Thoracic aorta (tissue), 2 donors: ENCODE measurements at regions not wholly inside any gene's neighbourhood (a gene's known extent, or its start where the extent isn't known, plus 50 kb on each side); places are given as distances from the start of the nearest gene placed in this dataset.

Experiments
- ATAC-seq: fragments of 150-250 bp; one replicate; pipeline ENCODE4 v1.8.0; 2017; ENCODE audit warnings: low read depth; ENCODE audit not compliant: insufficient number of reproducible peaks, low FRiP score
- DNase-seq: peaks from one replicate; pipeline ENCODE4 v3.0.0-alpha.2; 2020; ENCODE audit warnings: low spot score
- H3K27ac ChIP-seq, 2 donors: fragments of 200-600 bp; sonication (generic); 1 replicate in 1 of 2; 2 replicates in 1 of 2; pipeline ENCODE4 v1.5.1; 2016; ENCODE audit warnings: mild to moderate bottlenecking in 2 of 2, moderate library complexity in 2 of 2
- H3K27me3 ChIP-seq: fragments of 200-600 bp; sonication (generic); replicated peaks from 2 replicates; pipeline ENCODE4 v1.6.0; 2016; ENCODE audit warnings: mild to moderate bottlenecking; ENCODE audit not compliant: insufficient read depth
- H3K36me3 ChIP-seq: fragments of 200-600 bp; sonication (generic); one replicate; pipeline ENCODE4 v1.5.1; 2016
- H3K4me1 ChIP-seq, 2 donors: fragments of 200-600 bp; sonication (generic); 1 replicate in 1 of 2; 2 replicates in 1 of 2; pipeline versions ENCODE4 v1.5.1 to v1.6.0; 2016; ENCODE audit warnings: low read depth in 2 of 2, mild to moderate bottlenecking in 1 of 2; ENCODE audit not compliant: control insufficient read depth in 1 of 2
- H3K4me3 ChIP-seq: fragments of 200-600 bp; sonication (generic); 2 replicates; pipeline ENCODE4 v1.5.1; 2016; ENCODE audit warnings: mild to moderate bottlenecking
- H3K9me3 ChIP-seq: fragments of 200-600 bp; sonication (generic); 2 replicates; pipeline ENCODE4 v1.5.1; 2016
- CTCF ChIP-seq: fragments of 200-600 bp; sonication (generic); IDR thresholded peaks from one replicate; pipeline ENCODE4 v1.5.1; 2019; ENCODE audit warnings: antibody characterized with exemption

GRCh38 chr2:120896901-120897300 lies 161.2 kb downstream of the GLI2 start:
- Histone ChIP-seq H3K27me3 (no peaks in the 10 kb centered on the region), H3K36me3 (no peaks in the 10 kb centered on the region), H3K27ac (no peak overlapping the region), H3K4me1 (peaks cover 11 to 39% of the 10 kb centered on the region in 2 donors), H3K9me3 (no peaks in the 10 kb centered on the region), H3K4me3 (no peak overlapping the region)
- ATAC-seq (no peak), DNase-seq (no peak)
- no peak for TF ChIP-seq CTCF

GRCh38 chr2:120897399-120897798 lies 161.7 kb downstream of the GLI2 start:
- H3K9me3 ChIP-seq, result no peaks in the 10 kb centered on the region
- no peaks in the 10 kb centered on the region for H3K36me3 ChIP-seq
- no peak overlapping the region for H3K27ac ChIP-seq
- ATAC-seq (no peak), DNase-seq (no peak)
- no peak overlapping the region for H3K4me3 ChIP-seq
- peaks cover 11 to 39% of the 10 kb centered on the region in 2 donors for H3K4me1 ChIP-seq
- no peak for TF ChIP-seq CTCF
- no peaks in the 10 kb centered on the region for H3K27me3 ChIP-seq

- Histone ChIP-seq H3K27ac (no peak overlapping the region), H3K9me3 (no peaks in the 10 kb centered on the region), H3K4me1 (peaks cover 7 to 28% of the 10 kb centered on the region in 2 donors), H3K4me3 (no peak overlapping the region), H3K36me3 (no peaks in the 10 kb centered on the region), H3K27me3 (no peaks in the 10 kb centered on the region)
- ATAC-seq (no peak), DNase-seq (no peak)
- TF ChIP-seq CTCF, result no peak
Measured at GRCh38 chr2:120898496-120898895, 162.8 kb downstream of the GLI2 start.

GRCh38 chr2:120898961-120899750 lies 163.5 kb downstream of the GLI2 start:
- no peak overlapping the region for H3K27ac ChIP-seq
- DNase-seq, result no peak
- ATAC-seq, result no peak
- no peaks in the 10 kb centered on the region for H3K36me3 ChIP-seq
- H3K9me3 ChIP-seq, result no peaks in the 10 kb centered on the region
- H3K27me3 ChIP-seq, result no peaks in the 10 kb centered on the region
- TF ChIP-seq CTCF, result no peak
- H3K4me1 ChIP-seq, result peaks cover 3 to 28% of the 10 kb centered on the region in 2 donors
- no peak overlapping the region for H3K4me3 ChIP-seq

- peaks cover 8 to 32% of the 10 kb centered on the region in 2 donors for H3K4me1 ChIP-seq
- TF ChIP-seq CTCF, result no peak
- no peaks in the 10 kb centered on the region for H3K36me3 ChIP-seq
- no peak for DNase-seq
- ATAC-seq, result no peak
- H3K4me3 ChIP-seq, result no peak overlapping the region
- H3K27me3 ChIP-seq, result no peaks in the 10 kb centered on the region
- no peak overlapping the region for H3K27ac ChIP-seq
- no peaks in the 10 kb centered on the region for H3K9me3 ChIP-seq
Measured at GRCh38 chr2:120899771-120900170, 164.1 kb downstream of the GLI2 start.
